HCT116 (cell line): ENCODE measurements at regions not wholly inside any gene's neighbourhood (a gene's known extent, or its start where the extent isn't known, plus 50 kb on each side); places are given as distances from the start of the nearest gene placed in this dataset.

Source experiments
- POLR2A ChIP-seq: IDR thresholded peaks from 2 replicates; pipeline ENCODE4 v1.7.0; 2011; ENCODE audit warnings: borderline replicate concordance; ENCODE audit not compliant: insufficient read depth, insufficient read length; ENCODE audit errors: extremely low read depth
- TF ChIP-seq, protein P1 (sequence below), 3 experiments: fragments of 200-600 bp in 1 of 3; sonication (generic) in 1 of 3; IDR thresholded peaks in 2 of 3; conservative IDR thresholded peaks in 1 of 3; 2 replicates each; pipeline ENCODE4 v1.5.1; 2012 to 2017; ENCODE audit warnings: low read depth in 2 of 3, low read length in 2 of 3, antibody characterized with exemption in 1 of 3, borderline replicate concordance in 1 of 3, control low read depth in 1 of 3, mild to moderate bottlenecking in 1 of 3, mixed read lengths in 1 of 3, mixed run types in 1 of 3, moderate library complexity in 1 of 3; ENCODE audit not compliant: insufficient read depth in 1 of 3

DNA sequence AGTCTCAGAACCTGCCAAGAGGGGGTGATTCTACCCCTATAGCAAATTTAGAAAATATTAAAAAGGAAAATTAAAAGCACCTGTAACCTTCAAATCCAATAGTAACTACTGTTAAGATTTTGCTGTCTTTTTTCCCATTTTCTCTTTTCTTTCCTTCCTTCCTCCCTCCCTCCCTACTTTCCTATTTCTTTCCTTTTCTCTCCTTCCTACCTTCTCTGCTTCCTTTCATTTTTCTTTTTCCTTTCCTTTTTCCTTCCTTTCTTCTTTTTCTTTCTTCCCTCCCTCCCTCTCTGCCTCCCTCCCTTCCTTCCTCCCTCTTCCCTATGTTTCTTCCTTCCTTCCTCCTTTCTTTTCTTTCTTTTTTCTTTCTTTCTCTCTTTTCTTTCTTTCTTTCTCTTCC is 120.2 kb upstream of the KCTD7 start:
- TF ChIP-seq POLR2A: no peak
- TF ChIP-seq, protein P1, sequence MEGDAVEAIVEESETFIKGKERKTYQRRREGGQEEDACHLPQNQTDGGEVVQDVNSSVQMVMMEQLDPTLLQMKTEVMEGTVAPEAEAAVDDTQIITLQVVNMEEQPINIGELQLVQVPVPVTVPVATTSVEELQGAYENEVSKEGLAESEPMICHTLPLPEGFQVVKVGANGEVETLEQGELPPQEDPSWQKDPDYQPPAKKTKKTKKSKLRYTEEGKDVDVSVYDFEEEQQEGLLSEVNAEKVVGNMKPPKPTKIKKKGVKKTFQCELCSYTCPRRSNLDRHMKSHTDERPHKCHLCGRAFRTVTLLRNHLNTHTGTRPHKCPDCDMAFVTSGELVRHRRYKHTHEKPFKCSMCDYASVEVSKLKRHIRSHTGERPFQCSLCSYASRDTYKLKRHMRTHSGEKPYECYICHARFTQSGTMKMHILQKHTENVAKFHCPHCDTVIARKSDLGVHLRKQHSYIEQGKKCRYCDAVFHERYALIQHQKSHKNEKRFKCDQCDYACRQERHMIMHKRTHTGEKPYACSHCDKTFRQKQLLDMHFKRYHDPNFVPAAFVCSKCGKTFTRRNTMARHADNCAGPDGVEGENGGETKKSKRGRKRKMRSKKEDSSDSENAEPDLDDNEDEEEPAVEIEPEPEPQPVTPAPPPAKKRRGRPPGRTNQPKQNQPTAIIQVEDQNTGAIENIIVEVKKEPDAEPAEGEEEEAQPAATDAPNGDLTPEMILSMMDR (IDR thresholded peaks at IDR 0.05 in 2 of 3, conservative IDR thresholded peaks at IDR 0.05 in 1 of 3; ENCODE audit: borderline replicate concordance in 1 of 3, insufficient read depth in 1 of 3, low read depth in 2 of 3, low read length in 2 of 3): no peak
